ENCODE measurements at regions not wholly inside any gene's neighbourhood (a gene's known extent, or its start where the extent isn't known, plus 50 kb on each side); places are given as distances from the start of the nearest gene placed in this dataset.

DNA sequence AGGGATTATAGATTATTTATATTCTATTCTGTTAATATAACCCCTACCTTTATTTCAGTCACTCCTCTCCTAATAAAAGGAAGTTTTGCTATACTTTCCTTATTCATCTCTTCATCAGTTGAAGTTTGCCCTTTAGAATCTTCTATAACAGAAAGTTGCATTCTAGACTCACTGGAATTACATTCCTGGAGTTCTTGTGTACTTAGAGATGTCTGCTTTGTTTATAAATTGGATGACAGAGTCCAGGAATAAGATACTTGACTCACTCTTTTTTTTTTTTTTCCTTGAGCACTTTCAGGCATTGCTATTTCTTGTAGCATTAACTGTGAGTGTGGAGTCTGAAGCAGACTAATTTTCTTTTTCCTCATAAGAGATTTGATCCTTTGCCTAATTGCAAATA lies 640.8 kb downstream of the XPNPEP1 start:
- TF ChIP-seq, protein P1, sequence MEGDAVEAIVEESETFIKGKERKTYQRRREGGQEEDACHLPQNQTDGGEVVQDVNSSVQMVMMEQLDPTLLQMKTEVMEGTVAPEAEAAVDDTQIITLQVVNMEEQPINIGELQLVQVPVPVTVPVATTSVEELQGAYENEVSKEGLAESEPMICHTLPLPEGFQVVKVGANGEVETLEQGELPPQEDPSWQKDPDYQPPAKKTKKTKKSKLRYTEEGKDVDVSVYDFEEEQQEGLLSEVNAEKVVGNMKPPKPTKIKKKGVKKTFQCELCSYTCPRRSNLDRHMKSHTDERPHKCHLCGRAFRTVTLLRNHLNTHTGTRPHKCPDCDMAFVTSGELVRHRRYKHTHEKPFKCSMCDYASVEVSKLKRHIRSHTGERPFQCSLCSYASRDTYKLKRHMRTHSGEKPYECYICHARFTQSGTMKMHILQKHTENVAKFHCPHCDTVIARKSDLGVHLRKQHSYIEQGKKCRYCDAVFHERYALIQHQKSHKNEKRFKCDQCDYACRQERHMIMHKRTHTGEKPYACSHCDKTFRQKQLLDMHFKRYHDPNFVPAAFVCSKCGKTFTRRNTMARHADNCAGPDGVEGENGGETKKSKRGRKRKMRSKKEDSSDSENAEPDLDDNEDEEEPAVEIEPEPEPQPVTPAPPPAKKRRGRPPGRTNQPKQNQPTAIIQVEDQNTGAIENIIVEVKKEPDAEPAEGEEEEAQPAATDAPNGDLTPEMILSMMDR (IDR thresholded peaks at IDR 0.05), result no peak
- TF ChIP-seq POLR2AphosphoS5 (IDR thresholded peaks at IDR 0.05), result peak; percentile 10 to 91 (median 76)
